Keratinocyte (primary cell): ENCODE measurements at regions not wholly inside any gene's neighbourhood (a gene's known extent, or its start where the extent isn't known, plus 50 kb on each side); places are given as distances from the start of the nearest gene placed in this dataset.

ENCODE experiments used
- EZH2 ChIP-seq: IDR thresholded peaks from one replicate; pipeline ENCODE4 v1.6.1; 2012; ENCODE audit warnings: inconsistent platforms, mild to moderate bottlenecking, low read length, moderate library complexity
- TF ChIP-seq, protein P1 (sequence below), 3 experiments: IDR thresholded peaks in 1 of 3; conservative IDR thresholded peaks in 1 of 3; optimal IDR thresholded peaks in 1 of 3; 2 replicates in 2 of 3; 3 replicates in 1 of 3; pipeline versions ENCODE3 to v1.5.1; 2011; ENCODE audit warnings: low read length in 3 of 3, mild to moderate bottlenecking in 3 of 3, moderate library complexity in 2 of 3, control low read depth in 1 of 3, inconsistent platforms in 1 of 3; ENCODE audit not compliant: insufficient read depth in 2 of 3; ENCODE audit errors: extremely low read depth in 1 of 3

DNA sequence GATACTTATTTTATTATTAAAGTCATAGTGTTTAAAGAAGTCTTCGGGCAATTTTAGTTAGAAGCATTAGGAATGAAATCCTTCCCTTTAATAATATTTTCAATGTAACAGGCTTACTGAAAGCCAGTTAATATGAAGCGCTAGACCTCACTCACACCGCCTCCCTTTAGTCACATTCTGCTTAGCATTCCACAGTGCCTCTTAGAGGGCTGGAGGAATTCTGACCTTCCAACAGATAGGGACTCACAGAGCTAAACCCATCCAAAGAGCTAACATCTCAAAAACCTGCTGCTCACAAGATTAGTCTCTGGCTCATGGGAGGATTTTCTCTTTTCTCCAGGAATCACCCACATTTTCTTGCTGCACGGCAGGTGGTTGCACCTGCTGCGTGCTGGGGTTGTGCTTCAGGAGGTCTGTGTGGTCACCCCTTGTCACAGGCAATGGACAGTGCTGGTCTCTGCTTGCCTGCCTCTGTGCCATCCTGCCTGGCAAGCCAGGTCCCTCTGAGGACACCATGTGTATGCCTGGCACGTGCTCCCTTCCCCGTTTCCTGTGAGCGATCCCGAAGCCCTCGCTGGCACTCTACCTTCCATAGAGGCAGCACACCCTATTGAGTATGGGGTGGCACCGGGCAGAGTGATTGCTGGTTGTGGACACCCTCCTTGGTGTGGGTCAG lies 91.8 kb downstream of the KLF6 start:
- TF ChIP-seq, protein P1, sequence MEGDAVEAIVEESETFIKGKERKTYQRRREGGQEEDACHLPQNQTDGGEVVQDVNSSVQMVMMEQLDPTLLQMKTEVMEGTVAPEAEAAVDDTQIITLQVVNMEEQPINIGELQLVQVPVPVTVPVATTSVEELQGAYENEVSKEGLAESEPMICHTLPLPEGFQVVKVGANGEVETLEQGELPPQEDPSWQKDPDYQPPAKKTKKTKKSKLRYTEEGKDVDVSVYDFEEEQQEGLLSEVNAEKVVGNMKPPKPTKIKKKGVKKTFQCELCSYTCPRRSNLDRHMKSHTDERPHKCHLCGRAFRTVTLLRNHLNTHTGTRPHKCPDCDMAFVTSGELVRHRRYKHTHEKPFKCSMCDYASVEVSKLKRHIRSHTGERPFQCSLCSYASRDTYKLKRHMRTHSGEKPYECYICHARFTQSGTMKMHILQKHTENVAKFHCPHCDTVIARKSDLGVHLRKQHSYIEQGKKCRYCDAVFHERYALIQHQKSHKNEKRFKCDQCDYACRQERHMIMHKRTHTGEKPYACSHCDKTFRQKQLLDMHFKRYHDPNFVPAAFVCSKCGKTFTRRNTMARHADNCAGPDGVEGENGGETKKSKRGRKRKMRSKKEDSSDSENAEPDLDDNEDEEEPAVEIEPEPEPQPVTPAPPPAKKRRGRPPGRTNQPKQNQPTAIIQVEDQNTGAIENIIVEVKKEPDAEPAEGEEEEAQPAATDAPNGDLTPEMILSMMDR (optimal IDR thresholded peaks at IDR 0.05 in 1 of 3, IDR thresholded peaks at IDR 0.05 in 1 of 3, conservative IDR thresholded peaks at IDR 0.05 in 1 of 3; ENCODE audit: extremely low read depth in 1 of 3, insufficient read depth in 2 of 3, low read length in 3 of 3), result no peak
- no peak for TF ChIP-seq EZH2
